ENCODE measurements at regions not wholly inside any gene's neighbourhood (a gene's known extent, or its start where the extent isn't known, plus 50 kb on each side); places are given as distances from the start of the nearest gene placed in this dataset.

GRCh38 chr6:9404351-9405146 is 969.2 kb upstream of the SLC35B3 start:
- H3K36me3 ChIP-seq (ENCODE audit: control insufficient read depth, insufficient read depth, low read length) = no peaks in the 10 kb centered on the region
- no peaks in the 10 kb centered on the region for H3K27me3 ChIP-seq (ENCODE audit: control insufficient read depth, insufficient read depth, low read length)
- no peak overlapping the region for H3K27ac ChIP-seq (ENCODE audit: low read depth, low read length)
- H3K9me3 ChIP-seq (ENCODE audit: control insufficient read depth, insufficient read depth, low read length) = no peaks in the 10 kb centered on the region
- no peak overlapping the region for H3K4me3 ChIP-seq (ENCODE audit: low read depth, low read length)
- H3K4me1 ChIP-seq (ENCODE audit: control insufficient read depth, insufficient read depth, low read length) = no peaks in the 10 kb centered on the region
- DNase-seq (ENCODE audit: low read depth in 4 of 6, low spot score in 6 of 6) = peak in 1 of 6 donors; percentile 64
- WGBS (ENCODE audit: insufficient coverage) = 58% methylated on average over 2 of the region's 10 CpGs

- no peaks in the 10 kb centered on the region for H3K9me3 ChIP-seq (ENCODE audit: control insufficient read depth, insufficient read depth, low read length)
- peak in 2 of 6 donors; percentile 43 to 67 for DNase-seq (ENCODE audit: low read depth in 4 of 6, low spot score in 6 of 6)
- no peak overlapping the region for H3K4me3 ChIP-seq (ENCODE audit: low read depth, low read length)
- no peaks in the 10 kb centered on the region for H3K27me3 ChIP-seq (ENCODE audit: control insufficient read depth, insufficient read depth, low read length)
- H3K4me1 ChIP-seq (ENCODE audit: control insufficient read depth, insufficient read depth, low read length) = peaks cover 6% of the 10 kb centered on the region
- no peak overlapping the region for H3K27ac ChIP-seq (ENCODE audit: low read depth, low read length)
- 80% methylated on average over 1 of the region's 2 CpGs for WGBS (ENCODE audit: insufficient coverage)
- H3K36me3 ChIP-seq (ENCODE audit: control insufficient read depth, insufficient read depth, low read length) = no peaks in the 10 kb centered on the region
These were observed 968.4 kb upstream of the SLC35B3 start for GRCh38 chr6:9403736-9404135.

GRCh38 chr6:9401960-9402359 is 966.6 kb upstream of the SLC35B3 start:
- no peaks in the 10 kb centered on the region for H3K27me3 ChIP-seq (ENCODE audit: control insufficient read depth, insufficient read depth, low read length)
- WGBS (ENCODE audit: insufficient coverage) = no CpG with 5 or more reads among the region's 1 CpG

GRCh38 chr6:9399916-9400315 is 964.6 kb upstream of the SLC35B3 start:
- Histone ChIP-seq H3K9me3 (ENCODE audit: control insufficient read depth, insufficient read depth, low read length) (no peaks in the 10 kb centered on the region), H3K27ac (ENCODE audit: low read depth, low read length) (no peak overlapping the region), H3K27me3 (ENCODE audit: control insufficient read depth, insufficient read depth, low read length) (no peaks in the 10 kb centered on the region), H3K36me3 (ENCODE audit: control insufficient read depth, insufficient read depth, low read length) (no peaks in the 10 kb centered on the region), H3K4me1 (ENCODE audit: control insufficient read depth, insufficient read depth, low read length) (peaks cover 11% of the 10 kb centered on the region), H3K4me3 (ENCODE audit: low read depth, low read length) (no peak overlapping the region)
- no CpG with 5 or more reads among the region's 5 CpGs for WGBS (ENCODE audit: insufficient coverage)
- DNase-seq (ENCODE audit: low read depth in 4 of 6, low spot score in 6 of 6) = no peak

More at GRCh38 chr6:9401960-9402359, 966.6 kb upstream of the SLC35B3 start:
- DNase-seq (ENCODE audit: low read depth in 4 of 6, low spot score in 6 of 6) = no peak
- no peaks in the 10 kb centered on the region for H3K36me3 ChIP-seq (ENCODE audit: control insufficient read depth, insufficient read depth, low read length)
- H3K27ac ChIP-seq (ENCODE audit: low read depth, low read length) = no peak overlapping the region
- no peak overlapping the region for H3K4me3 ChIP-seq (ENCODE audit: low read depth, low read length)
- no peaks in the 10 kb centered on the region for H3K9me3 ChIP-seq (ENCODE audit: control insufficient read depth, insufficient read depth, low read length)
- peaks cover 11% of the 10 kb centered on the region for H3K4me1 ChIP-seq (ENCODE audit: control insufficient read depth, insufficient read depth, low read length)

GRCh38 chr6:9398767-9399373 is 963.5 kb upstream of the SLC35B3 start:
- Histone ChIP-seq H3K4me3 (ENCODE audit: low read depth, low read length) (peak overlapping the region; percentile 24), H3K36me3 (ENCODE audit: control insufficient read depth, insufficient read depth, low read length) (no peaks in the 10 kb centered on the region), H3K27me3 (ENCODE audit: control insufficient read depth, insufficient read depth, low read length) (no peaks in the 10 kb centered on the region), H3K27ac (ENCODE audit: low read depth, low read length) (no peak overlapping the region), H3K9me3 (ENCODE audit: control insufficient read depth, insufficient read depth, low read length) (no peaks in the 10 kb centered on the region), H3K4me1 (ENCODE audit: control insufficient read depth, insufficient read depth, low read length) (peaks cover 11% of the 10 kb centered on the region)
- peak in 5 of 6 donors; percentile 18 to 91 (median 42) for DNase-seq (ENCODE audit: low read depth in 4 of 6, low spot score in 6 of 6)
- WGBS (ENCODE audit: insufficient coverage) = 7% methylated on average over 29 of the region's 42 CpGs

- 64% methylated on average over 8 of the region's 15 CpGs for WGBS (ENCODE audit: insufficient coverage)
- peak in 3 of 6 donors; percentile 15 to 94 (median 79) for DNase-seq (ENCODE audit: low read depth in 4 of 6, low spot score in 6 of 6)
- Histone ChIP-seq H3K4me3 (ENCODE audit: low read depth, low read length) (peak overlapping the region; percentile 24), H3K27ac (ENCODE audit: low read depth, low read length) (no peak overlapping the region), H3K36me3 (ENCODE audit: control insufficient read depth, insufficient read depth, low read length) (no peaks in the 10 kb centered on the region), H3K4me1 (ENCODE audit: control insufficient read depth, insufficient read depth, low read length) (peaks cover 11% of the 10 kb centered on the region), H3K9me3 (ENCODE audit: control insufficient read depth, insufficient read depth, low read length) (no peaks in the 10 kb centered on the region), H3K27me3 (ENCODE audit: control insufficient read depth, insufficient read depth, low read length) (no peaks in the 10 kb centered on the region)
These were observed 962.9 kb upstream of the SLC35B3 start for GRCh38 chr6:9398071-9398766.

- Histone ChIP-seq H3K4me3 (ENCODE audit: low read depth, low read length) (no peak overlapping the region), H3K27me3 (ENCODE audit: control insufficient read depth, insufficient read depth, low read length) (no peaks in the 10 kb centered on the region), H3K36me3 (ENCODE audit: control insufficient read depth, insufficient read depth, low read length) (no peaks in the 10 kb centered on the region), H3K4me1 (ENCODE audit: control insufficient read depth, insufficient read depth, low read length) (no peaks in the 10 kb centered on the region), H3K9me3 (ENCODE audit: control insufficient read depth, insufficient read depth, low read length) (no peaks in the 10 kb centered on the region), H3K27ac (ENCODE audit: low read depth, low read length) (no peak overlapping the region)
- DNase-seq (ENCODE audit: low read depth in 4 of 6, low spot score in 6 of 6) = peak in 1 of 6 donors; percentile 30
- WGBS (ENCODE audit: insufficient coverage) = 80% methylated on average over 2 of the region's 2 CpGs
These were observed 953.3 kb upstream of the SLC35B3 start for GRCh38 chr6:9388596-9388995.

GRCh38 chr6:9380568-9380967 is 945.2 kb upstream of the SLC35B3 start:
- Histone ChIP-seq H3K9me3 (ENCODE audit: control insufficient read depth, insufficient read depth, low read length) (no peaks in the 10 kb centered on the region), H3K36me3 (ENCODE audit: control insufficient read depth, insufficient read depth, low read length) (no peaks in the 10 kb centered on the region), H3K4me3 (ENCODE audit: low read depth, low read length) (no peak overlapping the region), H3K4me1 (ENCODE audit: control insufficient read depth, insufficient read depth, low read length) (no peaks in the 10 kb centered on the region), H3K27ac (ENCODE audit: low read depth, low read length) (no peak overlapping the region), H3K27me3 (ENCODE audit: control insufficient read depth, insufficient read depth, low read length) (no peaks in the 10 kb centered on the region)
- no CpG with 5 or more reads among the region's 2 CpGs for WGBS (ENCODE audit: insufficient coverage)
- DNase-seq (ENCODE audit: low read depth in 4 of 6, low spot score in 6 of 6) = no peak

GRCh38 chr6:9373308-9373707 is 938.0 kb upstream of the SLC35B3 start:
- Histone ChIP-seq H3K36me3 (ENCODE audit: control insufficient read depth, insufficient read depth, low read length) (no peaks in the 10 kb centered on the region), H3K27me3 (ENCODE audit: control insufficient read depth, insufficient read depth, low read length) (no peaks in the 10 kb centered on the region), H3K4me1 (ENCODE audit: control insufficient read depth, insufficient read depth, low read length) (no peaks in the 10 kb centered on the region), H3K4me3 (ENCODE audit: low read depth, low read length) (no peak overlapping the region), H3K27ac (ENCODE audit: low read depth, low read length) (no peak overlapping the region), H3K9me3 (ENCODE audit: control insufficient read depth, insufficient read depth, low read length) (no peaks in the 10 kb centered on the region)
- DNase-seq (ENCODE audit: low read depth in 4 of 6, low spot score in 6 of 6) = no peak

Data from spinal cord (tissue), 9 donors.